Esophagus muscularis mucosa (tissue), 4 donors: ENCODE measurements at regions not wholly inside any gene's neighbourhood (a gene's known extent, or its start where the extent isn't known, plus 50 kb on each side); places are given as distances from the start of the nearest gene placed in this dataset.

ENCODE experiments used
- DNase-seq: peaks from one replicate; pipeline ENCODE4 v3.0.0-alpha.2; 2017; ENCODE audit errors: extremely low spot score
- H3K27ac ChIP-seq, 4 donors: fragments of 200-600 bp; sonication (generic); replicated peaks in 1 of 4; 1 replicate in 3 of 4; 2 replicates in 1 of 4; pipeline ENCODE4 v1.5.1; 2016 to 2019; ENCODE audit warnings: mild to moderate bottlenecking in 1 of 4
- H3K27me3 ChIP-seq, 4 donors: fragments of 200-600 bp; sonication (generic); one replicate each; pipeline versions ENCODE4 v1.5.1 to v1.6.0; 2016 to 2019
- H3K36me3 ChIP-seq, 4 donors: fragments of 200-600 bp; sonication (generic); one replicate each; pipeline ENCODE4 v1.5.1; 2016 to 2019
- H3K4me1 ChIP-seq, 4 donors: fragments of 200-600 bp; sonication (generic); one replicate each; pipeline ENCODE4 v1.5.1; 2016 to 2019
- H3K4me3 ChIP-seq, 4 donors: fragments of 200-600 bp; sonication (generic); 1 replicate in 2 of 4; 2 replicates in 2 of 4; pipeline ENCODE4 v1.5.1; 2016 to 2019; ENCODE audit warnings: mild to moderate bottlenecking in 4 of 4, moderate library complexity in 1 of 4
- H3K9me3 ChIP-seq, 4 donors: fragments of 200-600 bp; sonication (generic); 1 replicate in 3 of 4; 2 replicates in 1 of 4; pipeline ENCODE4 v1.5.1; 2016 to 2019
- CTCF ChIP-seq, 3 experiments: fragments of 200-600 bp in 2 of 3; fragments of 450-650 bp in 1 of 3; sonication (generic) in 2 of 3; IDR thresholded peaks; one replicate each; pipeline ENCODE4 v1.5.1; 2017 to 2019; ENCODE audit warnings: antibody characterized with exemption in 3 of 3, mild to moderate bottlenecking in 2 of 3, moderate library complexity in 1 of 3
- EP300 ChIP-seq: sonication (generic); formaldehyde crosslinking; IDR thresholded peaks from one replicate; pipeline ENCODE4 v1.6.1; 2017; ENCODE audit warnings: antibody characterized with exemption
- POLR2A ChIP-seq: fragments of 450-650 bp; IDR thresholded peaks from one replicate; pipeline ENCODE4 v1.6.1; 2017; ENCODE audit warnings: antibody characterized with exemption, moderate library complexity, mild to moderate bottlenecking, low read depth
- POLR2AphosphoS5 ChIP-seq, 2 donors: sonication (generic); formaldehyde crosslinking; IDR thresholded peaks; one replicate each; pipeline ENCODE4 v1.6.1; 2017; ENCODE audit warnings: antibody characterized with exemption in 2 of 2
- WGBS: methylation state at CpG from one replicate; pipeline ENCODE4 v1.1.5; 2018; 5-methylcytosine and 5-hydroxymethylcytosine counted together
- intact Hi-C: fragments of 100-400 bp; cut with DNase I; formaldehyde crosslinking; loops from one replicate; pipeline ENCODE4 v1.15.1; 2023

- intact Hi-C loops = no loop called here
- no peaks in the 10 kb centered on the region for H3K36me3 ChIP-seq
- WGBS = 84% methylated on average over 4 of the region's 4 CpGs
- DNase-seq = no peak
- H3K27ac ChIP-seq = no peak overlapping the region
- H3K4me3 ChIP-seq = no peak overlapping the region
- no peaks in the 10 kb centered on the region for H3K27me3 ChIP-seq
- H3K4me1 ChIP-seq = no peaks in the 10 kb centered on the region
- TF ChIP-seq POLR2AphosphoS5 (IDR thresholded peaks at IDR 0.05) (no peak), POLR2A (no peak), EP300 (no peak), CTCF (IDR thresholded peaks at IDR 0.05) (no peak)
- peaks cover 0 to 20% (median 4%) of the 10 kb centered on the region in 4 donors for H3K9me3 ChIP-seq
Measured at GRCh38 chr4:25474690-25475089, 97.6 kb downstream of the ANAPC4 start.

- Histone ChIP-seq H3K27ac (no peak overlapping the region), H3K4me3 (no peak overlapping the region), H3K27me3 (no peaks in the 10 kb centered on the region), H3K36me3 (no peaks in the 10 kb centered on the region), H3K4me1 (no peaks in the 10 kb centered on the region), H3K9me3 (peaks cover 0 to 12% (median 4%) of the 10 kb centered on the region in 4 donors)
- intact Hi-C loops = no loop called here
- WGBS = 62% methylated on average over 1 of the region's 1 CpG
- TF ChIP-seq POLR2A = no peak
- no peak for TF ChIP-seq EP300
- TF ChIP-seq CTCF (IDR thresholded peaks at IDR 0.05) = no peak
- no peak for TF ChIP-seq POLR2AphosphoS5 (IDR thresholded peaks at IDR 0.05)
- no peak for DNase-seq
Measured at GRCh38 chr4:25477221-25477620, 100.2 kb downstream of the ANAPC4 start.

- 67% methylated on average over 2 of the region's 2 CpGs for WGBS
- Histone ChIP-seq H3K9me3 (peaks cover 0 to 11% (median 6%) of the 10 kb centered on the region in 4 donors), H3K4me3 (no peak overlapping the region), H3K27ac (no peak overlapping the region), H3K27me3 (no peaks in the 10 kb centered on the region), H3K4me1 (no peaks in the 10 kb centered on the region), H3K36me3 (no peaks in the 10 kb centered on the region)
- no peak for DNase-seq
- no peak for TF ChIP-seq EP300
- no peak for TF ChIP-seq POLR2A
- no peak for TF ChIP-seq CTCF (IDR thresholded peaks at IDR 0.05)
- TF ChIP-seq POLR2AphosphoS5 (IDR thresholded peaks at IDR 0.05) = no peak
- intact Hi-C loops = no loop called here
Measured at GRCh38 chr4:25481648-25482047, 104.6 kb downstream of the ANAPC4 start.

- Histone ChIP-seq H3K4me3 (no peak overlapping the region), H3K4me1 (no peaks in the 10 kb centered on the region), H3K27ac (no peak overlapping the region), H3K36me3 (no peaks in the 10 kb centered on the region), H3K9me3 (peaks cover 0 to 14% (median 10%) of the 10 kb centered on the region in 4 donors), H3K27me3 (no peaks in the 10 kb centered on the region)
- intact Hi-C loops = no loop called here
- DNase-seq = no peak
- no peak for TF ChIP-seq EP300
- 69% methylated on average over 3 of the region's 3 CpGs for WGBS
Measured at GRCh38 chr4:25484243-25484721, 107.2 kb downstream of the ANAPC4 start.

GRCh38 chr4:25485104-25485503 is 108.0 kb downstream of the ANAPC4 start:
- 85% methylated on average over 6 of the region's 6 CpGs for WGBS
- Histone ChIP-seq H3K27me3 (no peaks in the 10 kb centered on the region), H3K27ac (no peak overlapping the region), H3K9me3 (peaks cover 0 to 14% (median 10%) of the 10 kb centered on the region in 4 donors), H3K36me3 (no peaks in the 10 kb centered on the region), H3K4me1 (no peaks in the 10 kb centered on the region), H3K4me3 (no peak overlapping the region)
- DNase-seq = no peak
- TF ChIP-seq EP300 = no peak
- TF ChIP-seq CTCF (IDR thresholded peaks at IDR 0.05) = no peak
- TF ChIP-seq POLR2AphosphoS5 (IDR thresholded peaks at IDR 0.05) = no peak
- TF ChIP-seq POLR2A = no peak
- intact Hi-C loops = no loop called here
